ENCODE measurements at regions not wholly inside any gene's neighbourhood (a gene's known extent, or its start where the extent isn't known, plus 50 kb on each side); places are given as distances from the start of the nearest gene placed in this dataset.

- no peak overlapping the region for H3K4me3 ChIP-seq (ENCODE audit: extremely low read depth in 1 of 4, insufficient read depth in 2 of 4, low read depth in 3 of 4, low read length in 4 of 4)
- 95% methylated on average over 2 of the region's 2 CpGs; no CpG with 5 or more reads in 1 of the 2 experiments for WGBS, 2 experiments (ENCODE audit: extremely low coverage in 1 of 2, insufficient coverage in 1 of 2, insufficient read length in 1 of 2, insufficient replicate concordance in 2 of 2, low coverage in 1 of 2, low lambda C conversion rate in 2 of 2, missing lambda C conversion rate in 1 of 2)
- no peak overlapping the region for H2BK120ac ChIP-seq (replicated peaks; ENCODE audit: low read depth, low read length)
- H2AFZ ChIP-seq (ENCODE audit: low read length) = no peak overlapping the region
- H2BK5ac ChIP-seq (ENCODE audit: low read depth, low read length) = no peak overlapping the region
- H3K18ac ChIP-seq (ENCODE audit: extremely low read depth, low read length) = no peak overlapping the region
- H3K23ac ChIP-seq (ENCODE audit: insufficient read length) = no peak overlapping the region
- H3K79me2 ChIP-seq (ENCODE audit: control insufficient read depth in 1 of 2, insufficient read depth in 2 of 2, low read length in 2 of 2) = no peaks in the 10 kb centered on the region
- H3K9ac ChIP-seq (replicated peaks in 1 of 4; ENCODE audit: extremely low read depth in 1 of 4, low read depth in 3 of 4, low read length in 3 of 4) = no peak overlapping the region
- peaks cover 17 to 35% (median 24%) of the 10 kb centered on the region in 4 experiments; a peak in 6 of 7 replicates for H3K27me3 ChIP-seq (replicated peaks in 1 of 4; ENCODE audit: control insufficient read depth in 3 of 4, extremely low read depth in 1 of 4, insufficient read depth in 3 of 4, low read length in 3 of 4)
- no peak overlapping the region for H4K8ac ChIP-seq (ENCODE audit: extremely low read depth, insufficient read depth, low read length)
- H3K56ac ChIP-seq (replicated peaks; ENCODE audit: insufficient read length, low read depth, low read length) = no peak overlapping the region
- no peak overlapping the region for H4K5ac ChIP-seq (ENCODE audit: insufficient read length, low read depth, low read length)
- H3K36me3 ChIP-seq (ENCODE audit: control insufficient read depth in 2 of 4, insufficient read depth in 4 of 4, low read length in 3 of 4) = no peaks in the 10 kb centered on the region
- H3K4ac ChIP-seq (replicated peaks; ENCODE audit: insufficient read length, low read depth, low read length) = no peak overlapping the region
- no peak overlapping the region for H2BK12ac ChIP-seq (ENCODE audit: low read depth, low read length)
- H3K4me2 ChIP-seq (ENCODE audit: insufficient read depth in 1 of 2, low read depth in 2 of 2, low read length in 2 of 2) = peak overlapping the region in 1 of 2 experiments; percentile 11; a peak in 1 of 4 replicates
- no peak overlapping the region for H3K27ac ChIP-seq (ENCODE audit: low read depth, low read length)
- H3K79me1 ChIP-seq (ENCODE audit: low read depth, low read length) = no peaks in the 10 kb centered on the region
- H4K91ac ChIP-seq (replicated peaks; ENCODE audit: insufficient read length, low read length) = no peak overlapping the region
- peaks cover 0 to 2% (median 0%) of the 10 kb centered on the region in 4 experiments; a peak in 1 of 7 replicates for H3K4me1 ChIP-seq (replicated peaks in 1 of 4; ENCODE audit: control insufficient read depth in 3 of 4, insufficient read depth in 4 of 4, low read length in 3 of 4)
- H2AK5ac ChIP-seq (ENCODE audit: low read depth, low read length) = no peak overlapping the region
- no peak overlapping the region for H2BK20ac ChIP-seq (ENCODE audit: low read length)
- FAIRE-seq (no peak), DNase-seq (ENCODE audit: low read depth in 1 of 2, low spot score in 2 of 2) (no peak)
- POLR2A ChIA-PET (ENCODE audit: partially characterized antibody) = no interaction called here
- no peaks in the 10 kb centered on the region for H3K23me2 ChIP-seq (ENCODE audit: low read depth, low read length)
- H2BK15ac ChIP-seq (ENCODE audit: low read length) = no peak overlapping the region
- CTCF ChIA-PET (ENCODE audit: partially characterized antibody) = no interaction called here
- H3K14ac ChIP-seq (ENCODE audit: insufficient read length) = no peak overlapping the region
- no peaks in the 10 kb centered on the region for H3K9me3 ChIP-seq (ENCODE audit: insufficient read depth in 2 of 2, low read depth in 1 of 2, low read length in 1 of 2)
- H4K20me1 ChIP-seq (replicated peaks in 1 of 2; ENCODE audit: control insufficient read depth in 1 of 2, insufficient read depth in 2 of 2, low read length in 2 of 2) = no peaks in the 10 kb centered on the region
- no peak for TF ChIP-seq SIN3A (conservative IDR thresholded peaks at IDR 0.05 in 1 of 2, IDR thresholded peaks at IDR 0.05 in 1 of 2; ENCODE audit: low read depth in 1 of 2, low read length in 2 of 2)
- TF ChIP-seq BRCA1 (IDR thresholded peaks at IDR 0.05; ENCODE audit: low read depth, low read length) = no peak
- no peak for TF ChIP-seq SIX5 (IDR thresholded peaks at IDR 0.05; ENCODE audit: low read depth, low read length)
- no peak for TF ChIP-seq TAF1 (IDR thresholded peaks at IDR 0.05; ENCODE audit: low read depth, low read length)
- TF ChIP-seq KDM5A (IDR thresholded peaks at IDR 0.05; ENCODE audit: low read length) = no peak
- no peak for TF ChIP-seq EGR1 (IDR thresholded peaks at IDR 0.05; ENCODE audit: borderline replicate concordance, low read depth, low read length)
- no peak for TF ChIP-seq JUN (IDR thresholded peaks at IDR 0.05; ENCODE audit: low read depth, low read length)
- no peak for TF ChIP-seq RXRA (IDR thresholded peaks at IDR 0.05; ENCODE audit: insufficient read depth, low read depth, low read length)
- no peak for TF ChIP-seq HDAC2 (IDR thresholded peaks at IDR 0.05; ENCODE audit: borderline replicate concordance in 1 of 2, low read depth in 2 of 2, low read length in 2 of 2)
- TF ChIP-seq POLR2AphosphoS5 (IDR thresholded peaks at IDR 0.05; ENCODE audit: low read depth, low read length) = no peak
- TF ChIP-seq MAX (IDR thresholded peaks at IDR 0.05) = no peak
- no peak for TF ChIP-seq CHD1 (IDR thresholded peaks at IDR 0.05; ENCODE audit: low read depth, low read length)
- TF ChIP-seq KDM4A (IDR thresholded peaks at IDR 0.05; ENCODE audit: low read depth, low read length, severe bottlenecking) = no peak
- TF ChIP-seq RAD21 (IDR thresholded peaks at IDR 0.05 in 1 of 2, conservative IDR thresholded peaks at IDR 0.05 in 1 of 2; ENCODE audit: low read depth in 2 of 2, low read length in 2 of 2) = no peak
- no peak for TF ChIP-seq NRF1 (IDR thresholded peaks at IDR 0.05; ENCODE audit: low read depth, low read length)
These were observed 1362.2 kb downstream of the OLFM4 start for GRCh38 chr13:54390841-54391240.

Measured in H1 (cell line).